GM12892 (cell line): ENCODE measurements at regions not wholly inside any gene's neighbourhood (a gene's known extent, or its start where the extent isn't known, plus 50 kb on each side); places are given as distances from the start of the nearest gene placed in this dataset.

ENCODE experiments used
- POLR2A ChIP-seq: IDR thresholded peaks from 2 replicates; pipeline ENCODE4 v1.6.1; 2011; ENCODE audit warnings: low read depth, low read length, control low read depth
- POLR2AphosphoS5 ChIP-seq: IDR thresholded peaks from 2 replicates; pipeline ENCODE4 v1.6.1; 2011; ENCODE audit warnings: low read depth, low read length, control low read depth

GRCh38 chr3:82067420-82067819 lies 306.0 kb upstream of the GBE1 start:
- TF ChIP-seq POLR2A (no peak), POLR2AphosphoS5 (no peak)
